Endothelial cell (in vitro differentiated cells): ENCODE measurements at regions not wholly inside any gene's neighbourhood (a gene's known extent, or its start where the extent isn't known, plus 50 kb on each side); places are given as distances from the start of the nearest gene placed in this dataset.
A peak's percentile ranks its signal among the peaks of the same experiment; 100 is the strongest.

ENCODE experiments used
- DNase-seq: peaks from one replicate; pipeline ENCODE4 v3.0.0; 2021; ENCODE audit warnings: low spot score
- H3K27ac Mint-ChIP-seq: one replicate; pipeline ENCODE4 v1.8.0; 2021; ENCODE audit warnings: mixed read lengths, inconsistent platforms; ENCODE audit not compliant: unreplicated experiment
- H3K27me3 Mint-ChIP-seq: one replicate; pipeline ENCODE4 v1.8.0; 2021; ENCODE audit warnings: mild to moderate bottlenecking, moderate library complexity, mixed read lengths, inconsistent platforms; ENCODE audit not compliant: unreplicated experiment
- H3K36me3 Mint-ChIP-seq: one replicate; pipeline ENCODE4 v1.8.0; 2021; ENCODE audit warnings: mild to moderate bottlenecking, low read depth, mixed read lengths, inconsistent platforms; ENCODE audit not compliant: unreplicated experiment
- H3K4me1 Mint-ChIP-seq: one replicate; pipeline ENCODE4 v1.8.0; 2021; ENCODE audit warnings: mild to moderate bottlenecking, mixed read lengths, inconsistent platforms; ENCODE audit not compliant: unreplicated experiment
- H3K4me3 Mint-ChIP-seq: one replicate; pipeline ENCODE4 v1.8.0; 2021; ENCODE audit warnings: mild to moderate bottlenecking, mixed read lengths, inconsistent platforms; ENCODE audit not compliant: unreplicated experiment
- H3K9me3 Mint-ChIP-seq: one replicate; pipeline ENCODE4 v1.8.0; 2021; ENCODE audit warnings: mixed read lengths, inconsistent platforms; ENCODE audit not compliant: unreplicated experiment
- TF ChIP-seq, protein P1 (sequence below): fragments of 200-600 bp; sonication (generic); IDR thresholded peaks from one replicate; pipeline ENCODE4 v1.5.0; 2021; ENCODE audit warnings: antibody characterized with exemption; ENCODE audit not compliant: unreplicated experiment

DNA sequence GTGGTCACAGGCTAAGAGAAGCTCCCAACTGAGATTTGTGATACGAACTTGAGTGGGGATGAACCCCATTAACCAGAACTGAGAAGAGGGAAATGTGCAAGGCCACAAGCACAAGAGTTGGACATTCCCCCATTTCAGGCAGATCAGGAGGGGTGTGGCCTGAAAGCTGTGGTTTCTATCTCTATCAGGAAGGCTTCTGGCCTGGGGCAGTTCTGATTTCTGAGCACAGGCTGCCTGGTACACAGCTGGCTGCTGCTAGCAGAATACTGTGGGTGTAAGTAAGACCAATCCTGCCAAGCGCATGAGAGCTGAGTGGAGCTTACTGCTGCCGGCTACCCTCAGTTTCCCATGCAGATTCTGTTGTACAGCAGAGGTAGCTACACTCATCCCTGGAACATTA, 484.6 kb downstream of the SATB2 start:
- Mint-ChIP-seq H3K27me3 (no peaks in the 10 kb centered on the region), H3K36me3 (no peaks in the 10 kb centered on the region), H3K4me1 (no peaks in the 10 kb centered on the region), H3K9me3 (no peaks in the 10 kb centered on the region), H3K4me3 (no peak overlapping the region), H3K27ac (no peak overlapping the region)
- DNase-seq: no peak
- TF ChIP-seq, protein P1, sequence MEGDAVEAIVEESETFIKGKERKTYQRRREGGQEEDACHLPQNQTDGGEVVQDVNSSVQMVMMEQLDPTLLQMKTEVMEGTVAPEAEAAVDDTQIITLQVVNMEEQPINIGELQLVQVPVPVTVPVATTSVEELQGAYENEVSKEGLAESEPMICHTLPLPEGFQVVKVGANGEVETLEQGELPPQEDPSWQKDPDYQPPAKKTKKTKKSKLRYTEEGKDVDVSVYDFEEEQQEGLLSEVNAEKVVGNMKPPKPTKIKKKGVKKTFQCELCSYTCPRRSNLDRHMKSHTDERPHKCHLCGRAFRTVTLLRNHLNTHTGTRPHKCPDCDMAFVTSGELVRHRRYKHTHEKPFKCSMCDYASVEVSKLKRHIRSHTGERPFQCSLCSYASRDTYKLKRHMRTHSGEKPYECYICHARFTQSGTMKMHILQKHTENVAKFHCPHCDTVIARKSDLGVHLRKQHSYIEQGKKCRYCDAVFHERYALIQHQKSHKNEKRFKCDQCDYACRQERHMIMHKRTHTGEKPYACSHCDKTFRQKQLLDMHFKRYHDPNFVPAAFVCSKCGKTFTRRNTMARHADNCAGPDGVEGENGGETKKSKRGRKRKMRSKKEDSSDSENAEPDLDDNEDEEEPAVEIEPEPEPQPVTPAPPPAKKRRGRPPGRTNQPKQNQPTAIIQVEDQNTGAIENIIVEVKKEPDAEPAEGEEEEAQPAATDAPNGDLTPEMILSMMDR: no peak

DNA sequence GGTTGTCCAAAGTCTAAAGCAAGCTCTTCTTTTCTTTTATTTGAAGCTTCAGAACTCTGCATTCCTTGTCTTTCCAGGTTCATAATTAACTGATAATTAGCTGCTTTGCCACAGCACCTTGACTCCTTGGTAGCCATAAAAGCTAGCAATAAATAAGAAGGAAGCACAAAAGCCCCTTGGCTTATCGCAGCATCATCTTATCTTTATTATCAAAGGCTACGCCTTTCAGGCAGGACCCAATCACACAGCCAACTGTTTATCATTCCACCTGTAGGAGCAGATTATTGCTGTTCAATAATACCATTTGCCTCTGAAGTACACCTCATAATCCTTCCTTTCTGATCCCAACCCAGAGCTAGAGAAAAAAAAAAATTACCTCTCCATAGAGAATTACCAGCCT, 489.2 kb downstream of the SATB2 start:
- H3K36me3 Mint-ChIP-seq: no peaks in the 10 kb centered on the region
- no peak overlapping the region for H3K27ac Mint-ChIP-seq
- H3K27me3 Mint-ChIP-seq: no peaks in the 10 kb centered on the region
- H3K9me3 Mint-ChIP-seq: no peaks in the 10 kb centered on the region
- H3K4me3 Mint-ChIP-seq: no peak overlapping the region
- no peaks in the 10 kb centered on the region for H3K4me1 Mint-ChIP-seq
- TF ChIP-seq, protein P1: no peak
- DNase-seq: no peak

DNA sequence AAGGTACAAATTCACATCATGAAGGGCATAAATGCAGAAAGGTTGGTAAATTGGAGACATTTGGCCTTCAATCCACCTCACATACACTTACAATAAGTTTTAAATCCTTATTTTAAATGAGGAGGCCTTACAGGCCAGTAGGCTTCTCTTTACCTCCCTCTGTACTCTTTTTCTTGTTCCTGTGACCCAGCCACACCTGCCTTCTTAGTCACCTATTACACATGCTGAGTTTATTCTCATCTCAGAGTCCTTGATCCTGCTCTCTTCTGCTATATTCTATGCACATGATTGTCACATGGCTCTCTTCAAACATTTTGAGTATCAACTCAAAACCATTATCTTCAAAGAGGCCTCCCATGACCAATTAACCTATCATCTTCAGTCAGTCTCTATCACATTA, 491.5 kb downstream of the SATB2 start:
- no peaks in the 10 kb centered on the region for H3K9me3 Mint-ChIP-seq
- TF ChIP-seq, protein P1: no peak
- no peaks in the 10 kb centered on the region for H3K36me3 Mint-ChIP-seq
- no peak overlapping the region for H3K4me3 Mint-ChIP-seq
- no peaks in the 10 kb centered on the region for H3K27me3 Mint-ChIP-seq
- DNase-seq: no peak
- H3K27ac Mint-ChIP-seq: no peak overlapping the region
- no peaks in the 10 kb centered on the region for H3K4me1 Mint-ChIP-seq

DNA sequence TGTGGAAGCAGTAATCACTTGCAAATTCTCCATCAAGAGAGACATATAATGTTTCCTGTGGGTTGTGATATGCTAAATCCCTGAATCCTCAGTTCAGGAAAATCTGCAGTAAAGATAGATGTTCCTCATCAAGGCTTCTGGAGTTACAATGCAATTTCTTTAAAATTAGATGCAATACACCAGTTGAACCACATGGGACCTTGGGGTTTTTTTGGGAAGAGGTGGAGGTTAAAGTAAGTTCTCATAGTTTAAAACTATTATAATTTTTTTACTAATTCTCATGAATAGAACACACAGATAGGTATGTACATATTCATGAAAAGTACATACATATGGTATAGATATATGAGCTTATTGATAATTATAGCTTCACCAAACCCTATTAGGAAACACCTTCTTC, 496.2 kb downstream of the SATB2 start:
- H3K4me1 Mint-ChIP-seq: no peaks in the 10 kb centered on the region
- no peaks in the 10 kb centered on the region for H3K36me3 Mint-ChIP-seq
- H3K4me3 Mint-ChIP-seq: no peak overlapping the region
- no peaks in the 10 kb centered on the region for H3K9me3 Mint-ChIP-seq
- no peak for DNase-seq
- TF ChIP-seq, protein P1: peak; percentile 48
- no peaks in the 10 kb centered on the region for H3K27me3 Mint-ChIP-seq
- no peak overlapping the region for H3K27ac Mint-ChIP-seq

GRCh38 chr2:198957181-198957580, 500.6 kb downstream of the SATB2 start:
- Mint-ChIP-seq H3K36me3 (no peaks in the 10 kb centered on the region), H3K4me1 (no peaks in the 10 kb centered on the region), H3K27me3 (no peaks in the 10 kb centered on the region), H3K9me3 (no peaks in the 10 kb centered on the region), H3K4me3 (no peak overlapping the region), H3K27ac (no peak overlapping the region)
- TF ChIP-seq, protein P1: no peak
- DNase-seq: no peak
